Gastroesophageal sphincter (tissue), 4 donors: ENCODE measurements at regions not wholly inside any gene's neighbourhood (a gene's known extent, or its start where the extent isn't known, plus 50 kb on each side); places are given as distances from the start of the nearest gene placed in this dataset.

Source experiments
- ATAC-seq: fragments of 150-250 bp; one replicate; pipeline ENCODE4 v1.9.1; 2016; ENCODE audit warnings: mild to moderate bottlenecking, moderate library complexity
- H3K27ac ChIP-seq, 4 donors: fragments of 200-600 bp; sonication (generic) in 3 of 4; 1 replicate in 3 of 4; 2 replicates in 1 of 4; pipeline ENCODE4 v1.5.1; 2016 to 2019
- H3K27me3 ChIP-seq: fragments of 200-600 bp; sonication (generic); one replicate; pipeline ENCODE4 v1.5.1; 2019
- H3K36me3 ChIP-seq, 2 donors: fragments of 200-600 bp; sonication (generic); one replicate each; pipeline ENCODE4 v1.5.1; 2019; ENCODE audit warnings: control low read depth in 1 of 2
- H3K4me1 ChIP-seq, 3 donors: fragments of 200-600 bp; sonication (generic); 1 replicate in 2 of 3; 2 replicates in 1 of 3; pipeline ENCODE4 v1.5.1; 2016 to 2019; ENCODE audit warnings: control low read depth in 2 of 3
- H3K4me3 ChIP-seq, 2 donors: fragments of 200-600 bp; sonication (generic); one replicate each; pipeline ENCODE4 v1.5.1; 2019; ENCODE audit warnings: mild to moderate bottlenecking in 1 of 2, moderate library complexity in 1 of 2
- H3K9me3 ChIP-seq, 3 donors: fragments of 200-600 bp; sonication (generic); one replicate each; pipeline ENCODE4 v1.5.1; 2017 to 2019; ENCODE audit warnings: control low read depth in 2 of 3
- EP300 ChIP-seq: sonication (generic); formaldehyde crosslinking; IDR thresholded peaks from one replicate; pipeline ENCODE4 v1.6.1; 2017; ENCODE audit warnings: antibody characterized with exemption, mild to moderate bottlenecking
- POLR2A ChIP-seq, 2 donors: fragments of 450-650 bp; IDR thresholded peaks; one replicate each; pipeline ENCODE4 v1.6.1; 2017; ENCODE audit warnings: antibody characterized with exemption in 2 of 2, mild to moderate bottlenecking in 2 of 2, moderate library complexity in 1 of 2
- POLR2AphosphoS5 ChIP-seq: sonication (generic); formaldehyde crosslinking; IDR thresholded peaks from one replicate; pipeline ENCODE4 v1.6.1; 2017; ENCODE audit warnings: antibody characterized with exemption
- WGBS, 2 donors: methylation state at CpG; one replicate each; pipeline ENCODE4 v1.1.5; 2018; ENCODE audit warnings: low coverage in 1 of 2; 5-methylcytosine and 5-hydroxymethylcytosine counted together
- TF ChIP-seq, protein P1 (sequence below), 4 experiments: fragments of 200-600 bp in 2 of 4; fragments of 450-650 bp in 2 of 4; sonication (generic) in 1 of 4; IDR thresholded peaks; one replicate each; pipeline ENCODE4 v1.5.1; 2017 to 2019; ENCODE audit warnings: antibody characterized with exemption in 4 of 4, mild to moderate bottlenecking in 2 of 4, moderate library complexity in 2 of 4

GRCh38 chr2:104781151-104781550, 72.8 kb upstream of the POU3F3 start:
- no peaks in the 10 kb centered on the region for H3K36me3 ChIP-seq
- no peaks in the 10 kb centered on the region for H3K27me3 ChIP-seq
- H3K4me3 ChIP-seq, result no peak overlapping the region
- H3K9me3 ChIP-seq, result no peaks in the 10 kb centered on the region
- no peak for ATAC-seq
- no peaks in the 10 kb centered on the region for H3K4me1 ChIP-seq
- no peak overlapping the region for H3K27ac ChIP-seq
- TF ChIP-seq, protein P1, sequence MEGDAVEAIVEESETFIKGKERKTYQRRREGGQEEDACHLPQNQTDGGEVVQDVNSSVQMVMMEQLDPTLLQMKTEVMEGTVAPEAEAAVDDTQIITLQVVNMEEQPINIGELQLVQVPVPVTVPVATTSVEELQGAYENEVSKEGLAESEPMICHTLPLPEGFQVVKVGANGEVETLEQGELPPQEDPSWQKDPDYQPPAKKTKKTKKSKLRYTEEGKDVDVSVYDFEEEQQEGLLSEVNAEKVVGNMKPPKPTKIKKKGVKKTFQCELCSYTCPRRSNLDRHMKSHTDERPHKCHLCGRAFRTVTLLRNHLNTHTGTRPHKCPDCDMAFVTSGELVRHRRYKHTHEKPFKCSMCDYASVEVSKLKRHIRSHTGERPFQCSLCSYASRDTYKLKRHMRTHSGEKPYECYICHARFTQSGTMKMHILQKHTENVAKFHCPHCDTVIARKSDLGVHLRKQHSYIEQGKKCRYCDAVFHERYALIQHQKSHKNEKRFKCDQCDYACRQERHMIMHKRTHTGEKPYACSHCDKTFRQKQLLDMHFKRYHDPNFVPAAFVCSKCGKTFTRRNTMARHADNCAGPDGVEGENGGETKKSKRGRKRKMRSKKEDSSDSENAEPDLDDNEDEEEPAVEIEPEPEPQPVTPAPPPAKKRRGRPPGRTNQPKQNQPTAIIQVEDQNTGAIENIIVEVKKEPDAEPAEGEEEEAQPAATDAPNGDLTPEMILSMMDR (IDR thresholded peaks at IDR 0.05), result no peak
- TF ChIP-seq POLR2A (IDR thresholded peaks at IDR 0.05) (no peak), POLR2AphosphoS5 (no peak), EP300 (no peak)

DNA sequence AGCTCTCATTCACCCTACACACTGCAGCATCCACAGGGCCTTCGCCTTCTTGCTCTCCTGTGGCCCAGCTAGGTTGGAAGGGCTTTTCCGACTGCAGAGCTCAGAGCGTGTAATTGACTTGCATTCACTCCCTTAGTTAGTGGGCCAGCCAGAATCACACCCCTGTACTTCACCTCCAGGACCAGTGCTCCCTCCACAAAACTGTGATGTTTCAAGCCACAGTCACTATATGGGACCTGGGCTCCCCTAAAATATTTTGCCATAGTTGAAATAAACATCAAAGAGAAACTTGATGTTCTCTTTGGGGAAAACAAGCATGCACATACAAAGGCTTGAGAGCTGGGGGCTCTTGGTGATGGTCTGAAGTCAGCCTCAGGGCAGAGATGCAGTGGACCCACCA, 69.7 kb upstream of the POU3F3 start:
- WGBS, 2 donors, result 93 to 100% methylated on average over 2 of the region's 3 CpGs

GRCh38 chr2:104786204-104786603, 67.7 kb upstream of the POU3F3 start:
- Histone ChIP-seq H3K36me3 (no peaks in the 10 kb centered on the region), H3K27me3 (peaks cover 26% of the 10 kb centered on the region), H3K9me3 (no peaks in the 10 kb centered on the region), H3K4me1 (no peaks in the 10 kb centered on the region), H3K27ac (no peak overlapping the region), H3K4me3 (no peak overlapping the region)
- TF ChIP-seq POLR2AphosphoS5, result no peak
- TF ChIP-seq POLR2A (IDR thresholded peaks at IDR 0.05), result no peak
- no peak for TF ChIP-seq EP300
- ATAC-seq, result no peak
- 71 to 76% methylated on average over 7 of the region's 8 CpGs for WGBS, 2 donors

More for the DNA sequence above, 69.7 kb upstream of the POU3F3 start:
- no peaks in the 10 kb centered on the region for H3K9me3 ChIP-seq
- H3K36me3 ChIP-seq, result no peaks in the 10 kb centered on the region
- H3K27ac ChIP-seq, result no peak overlapping the region
- H3K4me1 ChIP-seq, result no peaks in the 10 kb centered on the region
- no peak for ATAC-seq
- H3K27me3 ChIP-seq, result peaks cover 19% of the 10 kb centered on the region
- no peak overlapping the region for H3K4me3 ChIP-seq
- TF ChIP-seq, protein P1 (IDR thresholded peaks at IDR 0.05), result no peak
- TF ChIP-seq EP300, result no peak
- no peak for TF ChIP-seq POLR2A (IDR thresholded peaks at IDR 0.05)
- no peak for TF ChIP-seq POLR2AphosphoS5

GRCh38 chr2:104786821-104787220, 67.1 kb upstream of the POU3F3 start:
- Histone ChIP-seq H3K27ac (no peak overlapping the region), H3K27me3 (peaks cover 26% of the 10 kb centered on the region), H3K4me1 (no peaks in the 10 kb centered on the region), H3K9me3 (no peaks in the 10 kb centered on the region), H3K4me3 (no peak overlapping the region), H3K36me3 (no peaks in the 10 kb centered on the region)
- WGBS, 2 donors, result 14 to 61% methylated on average over 2 of the region's 2 CpGs
- no peak for TF ChIP-seq POLR2A (IDR thresholded peaks at IDR 0.05)
- no peak for TF ChIP-seq POLR2AphosphoS5
- TF ChIP-seq EP300, result no peak
- TF ChIP-seq, protein P1 (IDR thresholded peaks at IDR 0.05), result no peak
- ATAC-seq, result no peak

DNA sequence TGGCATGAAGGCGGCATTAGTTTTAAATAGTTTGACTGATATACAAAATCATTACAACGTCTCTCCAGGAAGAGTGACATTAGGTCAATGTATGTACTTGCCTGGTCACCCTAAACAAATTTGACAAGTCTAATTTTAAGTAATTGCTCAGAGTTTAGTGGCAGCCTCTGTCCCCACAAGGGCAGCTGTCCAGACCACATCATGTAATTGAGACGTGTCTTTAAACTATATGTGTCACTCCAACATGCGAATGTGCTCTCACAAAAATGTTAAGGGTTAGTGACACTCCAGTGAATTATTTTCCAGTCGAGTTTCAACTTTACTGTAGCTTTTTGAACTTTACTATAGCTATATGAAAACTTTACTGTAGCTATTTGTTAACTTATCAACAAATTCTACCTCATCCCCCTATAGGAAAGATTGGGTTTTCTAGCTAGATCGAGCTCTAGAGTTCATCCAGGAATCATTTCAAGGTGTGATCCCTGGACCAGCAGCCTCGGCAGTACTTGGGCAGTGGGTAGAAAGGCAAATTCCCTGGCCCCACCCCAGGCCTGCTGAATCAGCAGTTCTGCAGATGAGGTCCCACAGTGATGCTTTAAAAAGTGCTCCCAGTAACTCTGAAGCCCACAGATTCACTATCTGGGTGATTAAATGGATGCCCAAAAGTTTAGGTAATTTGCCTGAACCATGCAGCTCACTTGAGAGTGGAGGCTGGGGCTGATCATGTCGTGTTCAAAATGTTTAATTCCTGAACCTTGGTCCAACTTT, 66.4 kb upstream of the POU3F3 start:
- ATAC-seq, result no peak
- H3K27ac ChIP-seq, result no peak overlapping the region
- H3K4me1 ChIP-seq, result no peaks in the 10 kb centered on the region
- TF ChIP-seq, protein P1 (IDR thresholded peaks at IDR 0.05), result no peak
- no peak for TF ChIP-seq POLR2AphosphoS5
- TF ChIP-seq EP300, result no peak
- TF ChIP-seq POLR2A (IDR thresholded peaks at IDR 0.05), result no peak
- H3K27me3 ChIP-seq, result peaks cover 28% of the 10 kb centered on the region
- H3K9me3 ChIP-seq, result no peaks in the 10 kb centered on the region
- no peak overlapping the region for H3K4me3 ChIP-seq
- 65 to 66% methylated on average over 7 to 8 of the region's 8 CpGs for WGBS, 2 donors
- H3K36me3 ChIP-seq, result no peaks in the 10 kb centered on the region
